PFSK-1 (cell line): ENCODE measurements at regions not wholly inside any gene's neighbourhood (a gene's known extent, or its start where the extent isn't known, plus 50 kb on each side); places are given as distances from the start of the nearest gene placed in this dataset.

Experiments used
- FOXP2 ChIP-seq: optimal IDR thresholded peaks from 2 replicates; pipeline ENCODE3; 2011; ENCODE audit warnings: borderline replicate concordance, control low read depth, inconsistent platforms; ENCODE audit not compliant: insufficient read depth; ENCODE audit errors: extremely low read length, extremely low read depth
- POLR2AphosphoS5 ChIP-seq: IDR thresholded peaks from 2 replicates; pipeline ENCODE4 v1.6.1; 2012; ENCODE audit warnings: low read depth, mild to moderate bottlenecking, control low read depth, low read length, moderate library complexity
- SIN3A ChIP-seq: IDR thresholded peaks from 2 replicates; pipeline ENCODE4 v1.6.1; 2012; ENCODE audit warnings: mild to moderate bottlenecking, low read length, moderate library complexity, borderline replicate concordance; ENCODE audit not compliant: insufficient read depth
- TAF1 ChIP-seq: IDR thresholded peaks from 2 replicates; pipeline ENCODE4 v1.6.1; 2012; ENCODE audit warnings: low read length, control low read depth, borderline replicate concordance; ENCODE audit not compliant: insufficient read depth
- TF ChIP-seq, protein P1 (sequence below), 2 experiments: IDR thresholded peaks; 2 replicates each; pipeline versions ENCODE4 v1.6.1 to v1.8.0; 2011 to 2012; ENCODE audit warnings: low read depth in 2 of 2, low read length in 2 of 2, control low read depth in 1 of 2, inconsistent platforms in 1 of 2, mild to moderate bottlenecking in 1 of 2, moderate library complexity in 1 of 2; ENCODE audit not compliant: insufficient read depth in 1 of 2

- TF ChIP-seq, protein P1, sequence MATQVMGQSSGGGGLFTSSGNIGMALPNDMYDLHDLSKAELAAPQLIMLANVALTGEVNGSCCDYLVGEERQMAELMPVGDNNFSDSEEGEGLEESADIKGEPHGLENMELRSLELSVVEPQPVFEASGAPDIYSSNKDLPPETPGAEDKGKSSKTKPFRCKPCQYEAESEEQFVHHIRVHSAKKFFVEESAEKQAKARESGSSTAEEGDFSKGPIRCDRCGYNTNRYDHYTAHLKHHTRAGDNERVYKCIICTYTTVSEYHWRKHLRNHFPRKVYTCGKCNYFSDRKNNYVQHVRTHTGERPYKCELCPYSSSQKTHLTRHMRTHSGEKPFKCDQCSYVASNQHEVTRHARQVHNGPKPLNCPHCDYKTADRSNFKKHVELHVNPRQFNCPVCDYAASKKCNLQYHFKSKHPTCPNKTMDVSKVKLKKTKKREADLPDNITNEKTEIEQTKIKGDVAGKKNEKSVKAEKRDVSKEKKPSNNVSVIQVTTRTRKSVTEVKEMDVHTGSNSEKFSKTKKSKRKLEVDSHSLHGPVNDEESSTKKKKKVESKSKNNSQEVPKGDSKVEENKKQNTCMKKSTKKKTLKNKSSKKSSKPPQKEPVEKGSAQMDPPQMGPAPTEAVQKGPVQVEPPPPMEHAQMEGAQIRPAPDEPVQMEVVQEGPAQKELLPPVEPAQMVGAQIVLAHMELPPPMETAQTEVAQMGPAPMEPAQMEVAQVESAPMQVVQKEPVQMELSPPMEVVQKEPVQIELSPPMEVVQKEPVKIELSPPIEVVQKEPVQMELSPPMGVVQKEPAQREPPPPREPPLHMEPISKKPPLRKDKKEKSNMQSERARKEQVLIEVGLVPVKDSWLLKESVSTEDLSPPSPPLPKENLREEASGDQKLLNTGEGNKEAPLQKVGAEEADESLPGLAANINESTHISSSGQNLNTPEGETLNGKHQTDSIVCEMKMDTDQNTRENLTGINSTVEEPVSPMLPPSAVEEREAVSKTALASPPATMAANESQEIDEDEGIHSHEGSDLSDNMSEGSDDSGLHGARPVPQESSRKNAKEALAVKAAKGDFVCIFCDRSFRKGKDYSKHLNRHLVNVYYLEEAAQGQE (IDR thresholded peaks at IDR 0.05; ENCODE audit: insufficient read depth in 1 of 2, low read depth in 2 of 2, low read length in 2 of 2): no peak
- TF ChIP-seq POLR2AphosphoS5: no peak
- no peak for TF ChIP-seq SIN3A
- no peak for TF ChIP-seq FOXP2
- no peak for TF ChIP-seq TAF1
Measured at GRCh38 chr7:41217306-41217705, 485.6 kb downstream of the INHBA start.
